ENCODE measurements at regions not wholly inside any gene's neighbourhood (a gene's known extent, or its start where the extent isn't known, plus 50 kb on each side); places are given as distances from the start of the nearest gene placed in this dataset.
A peak's percentile ranks its signal among the peaks of the same experiment; 100 is the strongest.

DNA sequence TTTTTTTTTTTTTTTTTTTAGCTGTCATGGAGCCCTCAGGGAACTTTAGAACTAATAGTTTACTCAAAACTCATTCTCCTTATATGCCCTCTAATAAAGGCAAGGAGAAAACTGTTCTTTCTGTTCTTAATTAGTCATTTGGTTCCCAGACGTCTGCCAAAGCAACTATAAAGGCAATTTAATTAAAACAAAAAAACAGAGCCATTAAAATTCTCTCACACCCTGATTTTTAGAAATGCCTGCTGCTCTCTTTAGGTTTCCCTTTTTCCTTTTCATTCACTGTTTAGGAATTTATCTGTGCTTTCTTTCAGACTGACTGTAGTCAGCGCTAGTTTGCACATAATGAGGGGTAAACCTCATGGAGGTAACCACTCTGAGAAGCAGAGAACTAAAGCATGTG is 463.6 kb upstream of the THRB start:
- Histone ChIP-seq H3K27ac (ENCODE audit: low read length) (no peak overlapping the region), H3K9ac (ENCODE audit: low read length) (no peak overlapping the region), H2AFZ (ENCODE audit: low read length) (no peak overlapping the region), H3F3A (ENCODE audit: insufficient read depth, low read length) (no peaks in the 10 kb centered on the region), H3K4me2 (ENCODE audit: low read depth, low read length) (no peak overlapping the region), H3K4me1 (ENCODE audit: low read length) (0 out of 2 replicates have a peak, but pooled peaks cover 4% of the 10 kb centered on the region), H3K4me3 (ENCODE audit: low read length) (no peak overlapping the region), H3K36me3 (replicated peaks; ENCODE audit: insufficient read depth, low read length) (no peaks in the 10 kb centered on the region), H4K20me1 (ENCODE audit: insufficient read depth, low read length) (no peaks in the 10 kb centered on the region), H3K9me2 (replicated peaks; ENCODE audit: insufficient read depth, low read length) (no peaks in the 10 kb centered on the region), H3K79me2 (ENCODE audit: low read length) (no peaks in the 10 kb centered on the region), H3K9me3 (replicated peaks; ENCODE audit: insufficient read depth, low read length) (no peaks in the 10 kb centered on the region), H3K27me3 (replicated peaks; ENCODE audit: insufficient read depth, low read length) (no peaks in the 10 kb centered on the region)
- DNase-seq = no peak
- TF ChIP-seq EZH2 (optimal IDR thresholded peaks at IDR 0.05; ENCODE audit: low read depth, low read length) (no peak), EZH2phosphoT487 (IDR thresholded peaks at IDR 0.05; ENCODE audit: low read length) (no peak)
- TF ChIP-seq, protein P1, sequence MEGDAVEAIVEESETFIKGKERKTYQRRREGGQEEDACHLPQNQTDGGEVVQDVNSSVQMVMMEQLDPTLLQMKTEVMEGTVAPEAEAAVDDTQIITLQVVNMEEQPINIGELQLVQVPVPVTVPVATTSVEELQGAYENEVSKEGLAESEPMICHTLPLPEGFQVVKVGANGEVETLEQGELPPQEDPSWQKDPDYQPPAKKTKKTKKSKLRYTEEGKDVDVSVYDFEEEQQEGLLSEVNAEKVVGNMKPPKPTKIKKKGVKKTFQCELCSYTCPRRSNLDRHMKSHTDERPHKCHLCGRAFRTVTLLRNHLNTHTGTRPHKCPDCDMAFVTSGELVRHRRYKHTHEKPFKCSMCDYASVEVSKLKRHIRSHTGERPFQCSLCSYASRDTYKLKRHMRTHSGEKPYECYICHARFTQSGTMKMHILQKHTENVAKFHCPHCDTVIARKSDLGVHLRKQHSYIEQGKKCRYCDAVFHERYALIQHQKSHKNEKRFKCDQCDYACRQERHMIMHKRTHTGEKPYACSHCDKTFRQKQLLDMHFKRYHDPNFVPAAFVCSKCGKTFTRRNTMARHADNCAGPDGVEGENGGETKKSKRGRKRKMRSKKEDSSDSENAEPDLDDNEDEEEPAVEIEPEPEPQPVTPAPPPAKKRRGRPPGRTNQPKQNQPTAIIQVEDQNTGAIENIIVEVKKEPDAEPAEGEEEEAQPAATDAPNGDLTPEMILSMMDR (IDR thresholded peaks at IDR 0.05; ENCODE audit: low read length) = no peak

DNA sequence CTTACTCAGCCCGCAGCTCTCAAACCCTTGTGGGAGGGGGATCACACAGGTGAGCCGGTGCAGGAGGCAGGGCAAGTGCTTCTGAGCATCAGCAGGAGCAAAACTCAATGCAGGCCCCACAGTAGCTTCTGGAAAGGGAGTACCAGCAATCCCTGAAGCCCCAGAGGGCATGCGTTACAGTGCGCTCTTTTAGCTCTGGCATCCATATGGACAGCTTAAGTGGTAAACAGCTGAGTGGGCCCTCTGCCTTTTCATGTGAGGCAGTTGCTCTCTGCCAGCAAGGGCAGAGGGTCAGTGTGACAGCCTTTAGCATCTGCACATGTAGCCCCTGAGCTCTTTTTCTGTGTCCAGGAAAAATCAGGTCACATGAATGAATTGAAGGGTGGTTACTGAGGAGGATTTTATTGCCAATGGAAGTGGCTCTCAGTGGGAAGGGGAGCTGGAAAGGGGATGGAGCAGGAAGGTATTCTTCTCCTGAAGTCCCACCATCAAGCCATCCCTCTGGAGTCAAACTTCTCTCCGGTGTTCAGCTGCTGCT is 464.3 kb upstream of the THRB start:
- Histone ChIP-seq H3K9me3 (replicated peaks; ENCODE audit: insufficient read depth, low read length) (no peaks in the 10 kb centered on the region), H3K27ac (ENCODE audit: low read length) (no peak overlapping the region), H3K9me2 (replicated peaks; ENCODE audit: insufficient read depth, low read length) (no peaks in the 10 kb centered on the region), H3K4me1 (ENCODE audit: low read length) (0 out of 2 replicates have a peak, but pooled peaks cover 4% of the 10 kb centered on the region), H3K4me3 (ENCODE audit: low read length) (no peak overlapping the region), H3K36me3 (replicated peaks; ENCODE audit: insufficient read depth, low read length) (no peaks in the 10 kb centered on the region), H2AFZ (ENCODE audit: low read length) (no peak overlapping the region), H3K27me3 (replicated peaks; ENCODE audit: insufficient read depth, low read length) (no peaks in the 10 kb centered on the region), H3K4me2 (ENCODE audit: low read depth, low read length) (no peak overlapping the region), H3F3A (ENCODE audit: insufficient read depth, low read length) (no peaks in the 10 kb centered on the region), H3K9ac (ENCODE audit: low read length) (no peak overlapping the region), H3K79me2 (ENCODE audit: low read length) (no peaks in the 10 kb centered on the region), H4K20me1 (ENCODE audit: insufficient read depth, low read length) (no peaks in the 10 kb centered on the region)
- DNase-seq = no peak
- TF ChIP-seq EZH2 (optimal IDR thresholded peaks at IDR 0.05; ENCODE audit: low read depth, low read length) (no peak), EZH2phosphoT487 (IDR thresholded peaks at IDR 0.05; ENCODE audit: low read length) (no peak)
- TF ChIP-seq, protein P1 (IDR thresholded peaks at IDR 0.05; ENCODE audit: low read length) = no peak

DNA sequence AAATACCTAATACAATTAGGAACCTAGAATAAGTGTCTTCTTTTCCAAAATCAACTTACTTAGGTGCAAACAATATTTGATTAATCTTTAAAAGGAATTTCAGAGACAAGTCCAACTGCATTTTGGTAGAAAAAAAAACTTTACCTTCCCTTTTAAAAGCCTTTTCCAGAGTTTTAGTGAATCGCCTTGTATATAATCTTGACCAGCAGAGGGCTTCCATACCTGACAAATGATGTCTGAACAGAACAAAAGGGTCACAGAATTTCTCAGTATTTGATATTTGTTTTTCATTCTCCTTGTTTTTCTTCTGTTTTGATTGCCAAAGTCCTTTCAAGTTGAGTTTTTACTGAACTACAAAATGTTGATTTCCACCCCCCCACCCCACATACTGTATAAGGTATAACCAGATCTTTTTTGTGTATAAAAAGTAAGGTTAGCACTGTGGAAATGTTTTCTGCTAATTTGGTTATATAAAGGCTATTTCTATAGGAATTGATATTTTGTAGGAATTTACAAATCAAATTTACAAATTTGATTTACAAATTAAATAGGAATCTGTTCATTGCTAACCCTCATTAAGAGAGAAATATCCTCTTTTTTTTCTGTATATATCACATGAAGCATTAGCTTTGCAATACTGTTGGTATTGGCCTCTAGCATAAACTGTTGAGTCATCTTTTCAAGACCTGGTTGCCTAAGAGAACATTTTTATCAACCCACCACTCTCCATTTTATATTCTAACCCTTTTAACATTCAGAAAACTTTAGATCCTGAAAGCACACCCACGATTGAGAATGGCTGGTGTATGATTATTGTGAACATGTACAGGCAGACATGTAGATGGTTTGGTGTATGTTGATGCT is 464.1 kb upstream of the RARB start:
- Histone ChIP-seq H3K36me3 (replicated peaks; ENCODE audit: insufficient read depth, low read length) (no peaks in the 10 kb centered on the region), H3K4me1 (ENCODE audit: low read length) (no peaks in the 10 kb centered on the region), H3K9me3 (replicated peaks; ENCODE audit: insufficient read depth, low read length) (no peaks in the 10 kb centered on the region), H3K4me3 (ENCODE audit: low read length) (no peak overlapping the region), H3K4me2 (ENCODE audit: low read depth, low read length) (no peak overlapping the region), H3F3A (ENCODE audit: insufficient read depth, low read length) (no peaks in the 10 kb centered on the region), H3K79me2 (ENCODE audit: low read length) (no peaks in the 10 kb centered on the region), H3K9ac (ENCODE audit: low read length) (no peak overlapping the region), H3K27me3 (replicated peaks; ENCODE audit: insufficient read depth, low read length) (no peaks in the 10 kb centered on the region), H3K9me2 (replicated peaks; ENCODE audit: insufficient read depth, low read length) (no peaks in the 10 kb centered on the region), H4K20me1 (ENCODE audit: insufficient read depth, low read length) (no peaks in the 10 kb centered on the region), H3K27ac (ENCODE audit: low read length) (no peak overlapping the region), H2AFZ (ENCODE audit: low read length) (no peak overlapping the region)
- DNase-seq = peak; percentile 23
- TF ChIP-seq EZH2phosphoT487 (IDR thresholded peaks at IDR 0.05; ENCODE audit: low read length) = no peak
- TF ChIP-seq, protein P1 (IDR thresholded peaks at IDR 0.05; ENCODE audit: low read length) = peak; percentile 45
